Peyer's patch (tissue), 4 donors: ENCODE measurements at regions not wholly inside any gene's neighbourhood (a gene's known extent, or its start where the extent isn't known, plus 50 kb on each side); places are given as distances from the start of the nearest gene placed in this dataset.

Experiments
- CTCF ChIP-seq, 6 experiments: fragments of 450-650 bp in 4 of 6; fragments of 200-600 bp in 2 of 6; sonication (generic) in 1 of 6; IDR thresholded peaks; one replicate each; pipeline ENCODE4 v1.5.1; 2017 to 2019; ENCODE audit warnings: antibody characterized with exemption in 6 of 6, mild to moderate bottlenecking in 3 of 6, moderate library complexity in 1 of 6
- POLR2A ChIP-seq, 2 donors: fragments of 450-650 bp; IDR thresholded peaks; one replicate each; pipeline ENCODE4 v1.5.1; 2017; ENCODE audit warnings: antibody characterized with exemption in 2 of 2, mild to moderate bottlenecking in 2 of 2, moderate library complexity in 2 of 2

GRCh38 chr5:93327605-93328004, 253.4 kb downstream of the NR2F1-AS1 start:
- TF ChIP-seq CTCF (IDR thresholded peaks at IDR 0.05) (no peak), POLR2A (IDR thresholded peaks at IDR 0.05) (no peak)
